ENCODE measurements at regions not wholly inside any gene's neighbourhood (a gene's known extent, or its start where the extent isn't known, plus 50 kb on each side); places are given as distances from the start of the nearest gene placed in this dataset.

- no peak for TF ChIP-seq CTCF (IDR thresholded peaks at IDR 0.05; ENCODE audit: control extremely low read depth in 1 of 3, insufficient read depth in 1 of 3, low read depth in 1 of 3, low read length in 3 of 3)
- TF ChIP-seq MAX (IDR thresholded peaks at IDR 0.05), result no peak
- TF ChIP-seq JUND (IDR thresholded peaks at IDR 0.05; ENCODE audit: low read length), result no peak
- no peak for TF ChIP-seq SP1 (IDR thresholded peaks at IDR 0.05; ENCODE audit: low read depth, low read length)
- TF ChIP-seq EP300 (IDR thresholded peaks at IDR 0.05; ENCODE audit: borderline replicate concordance in 1 of 2, low read depth in 2 of 2, low read length in 2 of 2), result no peak
- TF ChIP-seq POLR2A (IDR thresholded peaks at IDR 0.05; ENCODE audit: control extremely low read depth in 1 of 2, low read depth in 2 of 2, low read length in 2 of 2), result no peak
- TF ChIP-seq RAD21 (IDR thresholded peaks at IDR 0.05 in 1 of 2, conservative IDR thresholded peaks at IDR 0.05 in 1 of 2; ENCODE audit: low read depth in 2 of 2, low read length in 2 of 2), result no peak
- TF ChIP-seq RFX5 (IDR thresholded peaks at IDR 0.05; ENCODE audit: borderline replicate concordance, low read depth, low read length), result no peak
Observed at GRCh38 chr11:45726493-45727054, 61.2 kb upstream of the CHST1 start.
